ENCODE measurements at regions not wholly inside any gene's neighbourhood (a gene's known extent, or its start where the extent isn't known, plus 50 kb on each side); places are given as distances from the start of the nearest gene placed in this dataset.

GRCh38 chr3:147197739-147198138 lies 208.6 kb downstream of the ZIC4 start:
- TF ChIP-seq, protein P1, sequence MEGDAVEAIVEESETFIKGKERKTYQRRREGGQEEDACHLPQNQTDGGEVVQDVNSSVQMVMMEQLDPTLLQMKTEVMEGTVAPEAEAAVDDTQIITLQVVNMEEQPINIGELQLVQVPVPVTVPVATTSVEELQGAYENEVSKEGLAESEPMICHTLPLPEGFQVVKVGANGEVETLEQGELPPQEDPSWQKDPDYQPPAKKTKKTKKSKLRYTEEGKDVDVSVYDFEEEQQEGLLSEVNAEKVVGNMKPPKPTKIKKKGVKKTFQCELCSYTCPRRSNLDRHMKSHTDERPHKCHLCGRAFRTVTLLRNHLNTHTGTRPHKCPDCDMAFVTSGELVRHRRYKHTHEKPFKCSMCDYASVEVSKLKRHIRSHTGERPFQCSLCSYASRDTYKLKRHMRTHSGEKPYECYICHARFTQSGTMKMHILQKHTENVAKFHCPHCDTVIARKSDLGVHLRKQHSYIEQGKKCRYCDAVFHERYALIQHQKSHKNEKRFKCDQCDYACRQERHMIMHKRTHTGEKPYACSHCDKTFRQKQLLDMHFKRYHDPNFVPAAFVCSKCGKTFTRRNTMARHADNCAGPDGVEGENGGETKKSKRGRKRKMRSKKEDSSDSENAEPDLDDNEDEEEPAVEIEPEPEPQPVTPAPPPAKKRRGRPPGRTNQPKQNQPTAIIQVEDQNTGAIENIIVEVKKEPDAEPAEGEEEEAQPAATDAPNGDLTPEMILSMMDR (conservative IDR thresholded peaks at IDR 0.05; ENCODE audit: low read length), result no peak
- TF ChIP-seq EZH2phosphoT487 (IDR thresholded peaks at IDR 0.05; ENCODE audit: borderline replicate concordance), result no peak
